MM.1S (cell line): ENCODE measurements at regions not wholly inside any gene's neighbourhood (a gene's known extent, or its start where the extent isn't known, plus 50 kb on each side); places are given as distances from the start of the nearest gene placed in this dataset.
A peak's percentile ranks its signal among the peaks of the same experiment; 100 is the strongest.

Experiments used
- DNase-seq: peaks from one replicate; pipeline ENCODE4 v3.0.0-alpha.2; 2015
- H2AFZ ChIP-seq: fragments of 300-600 bp; sonication (generic); 2 replicates; pipeline ENCODE4 v1.6.0; 2016; ENCODE audit warnings: antibody characterized with exemption, low read length
- H3F3A ChIP-seq: fragments of 300-600 bp; sonication (generic); 2 replicates; pipeline ENCODE4 v1.6.1; 2016; ENCODE audit warnings: mild to moderate bottlenecking, antibody characterized with exemption, low read length, moderate library complexity, mixed read lengths; ENCODE audit not compliant: insufficient read depth
- H3K27ac ChIP-seq: fragments of 300-600 bp; sonication (generic); 2 replicates; pipeline ENCODE4 v1.5.1; 2016; ENCODE audit warnings: mild to moderate bottlenecking, low read length
- H3K27me3 ChIP-seq: fragments of 300-600 bp; sonication (generic); replicated peaks from 2 replicates; pipeline ENCODE4 v1.6.0; 2016; ENCODE audit warnings: low read length; ENCODE audit not compliant: insufficient read depth
- H3K36me3 ChIP-seq: fragments of 300-600 bp; sonication (generic); replicated peaks from 2 replicates; pipeline ENCODE4 v1.6.1; 2016; ENCODE audit warnings: mild to moderate bottlenecking, low read length, mixed read lengths; ENCODE audit not compliant: insufficient read depth
- H3K4me1 ChIP-seq: fragments of 300-600 bp; sonication (generic); 2 replicates; pipeline ENCODE4 v1.6.1; 2016; ENCODE audit warnings: low read length, mixed read lengths
- H3K4me2 ChIP-seq: fragments of 300-600 bp; sonication (generic); 2 replicates; pipeline ENCODE4 v1.6.0; 2016; ENCODE audit warnings: low read depth, low read length
- H3K4me3 ChIP-seq: fragments of 300-600 bp; sonication (generic); 2 replicates; pipeline ENCODE4 v1.5.1; 2016; ENCODE audit warnings: low read length, mixed read lengths
- H3K79me2 ChIP-seq: fragments of 300-600 bp; sonication (generic); 2 replicates; pipeline ENCODE4 v1.6.1; 2016; ENCODE audit warnings: mixed run types, low read length, mixed read lengths
- H3K9ac ChIP-seq: fragments of 300-600 bp; sonication (generic); 2 replicates; pipeline ENCODE4 v1.6.1; 2016; ENCODE audit warnings: low read length, mixed read lengths
- H3K9me2 ChIP-seq: fragments of 300-600 bp; sonication (generic); replicated peaks from 2 replicates; pipeline ENCODE4 v1.6.1; 2016; ENCODE audit warnings: mild to moderate bottlenecking, low read length, mixed read lengths; ENCODE audit not compliant: insufficient read depth
- H3K9me3 ChIP-seq: fragments of 300-600 bp; sonication (generic); replicated peaks from 2 replicates; pipeline ENCODE4 v1.6.1; 2016; ENCODE audit warnings: mild to moderate bottlenecking, low read length, mixed read lengths; ENCODE audit not compliant: insufficient read depth
- H4K20me1 ChIP-seq: fragments of 300-600 bp; sonication (generic); 2 replicates; pipeline ENCODE4 v1.6.1; 2016; ENCODE audit warnings: mild to moderate bottlenecking, low read length, moderate library complexity, mixed read lengths; ENCODE audit not compliant: insufficient read depth
- EZH2 ChIP-seq: fragments of 300-600 bp; sonication (generic); optimal IDR thresholded peaks from 2 replicates; pipeline ENCODE3; 2017; ENCODE audit warnings: low read depth, mild to moderate bottlenecking, antibody characterized with exemption, low read length, mixed read lengths
- EZH2phosphoT487 ChIP-seq: fragments of 300-600 bp; sonication (generic); IDR thresholded peaks from 2 replicates; pipeline ENCODE4 v1.6.1; 2018; ENCODE audit warnings: antibody characterized with exemption, low read length
- TF ChIP-seq, protein P1 (sequence below): fragments of 300-600 bp; sonication (generic); IDR thresholded peaks from 2 replicates; pipeline ENCODE4 v1.5.1; 2016; ENCODE audit warnings: antibody characterized with exemption, low read length, mixed read lengths

DNA sequence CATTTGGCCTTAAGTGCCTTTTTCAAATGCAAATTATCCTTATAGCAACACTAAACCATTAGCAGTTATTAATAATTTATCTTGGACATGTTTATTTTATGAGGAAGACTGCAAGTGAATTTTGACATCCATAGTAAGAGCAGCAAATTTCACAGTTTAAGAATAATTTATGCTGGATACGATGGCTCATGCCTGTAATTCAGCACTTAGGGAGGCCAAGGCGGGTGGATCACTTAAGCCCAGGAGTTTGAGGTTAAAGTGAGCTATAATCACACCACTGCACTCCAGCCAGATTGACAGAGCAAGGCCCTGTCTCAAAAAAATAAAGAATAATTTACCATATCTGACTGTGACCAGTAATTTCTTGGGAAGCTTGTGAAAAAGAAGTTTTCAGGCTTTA, 286.2 kb downstream of the TMX3 start:
- H2AFZ ChIP-seq = no peak overlapping the region
- no peaks in the 10 kb centered on the region for H3K27me3 ChIP-seq
- H3K4me2 ChIP-seq = no peak overlapping the region
- H3K4me3 ChIP-seq = no peak overlapping the region
- no peaks in the 10 kb centered on the region for H3K9me2 ChIP-seq
- H3F3A ChIP-seq = no peaks in the 10 kb centered on the region
- no peaks in the 10 kb centered on the region for H3K79me2 ChIP-seq
- H3K36me3 ChIP-seq = no peaks in the 10 kb centered on the region
- H3K4me1 ChIP-seq = no peaks in the 10 kb centered on the region
- H3K9me3 ChIP-seq = no peaks in the 10 kb centered on the region
- no peak overlapping the region for H3K9ac ChIP-seq
- no peak for TF ChIP-seq EZH2phosphoT487
- TF ChIP-seq, protein P1, sequence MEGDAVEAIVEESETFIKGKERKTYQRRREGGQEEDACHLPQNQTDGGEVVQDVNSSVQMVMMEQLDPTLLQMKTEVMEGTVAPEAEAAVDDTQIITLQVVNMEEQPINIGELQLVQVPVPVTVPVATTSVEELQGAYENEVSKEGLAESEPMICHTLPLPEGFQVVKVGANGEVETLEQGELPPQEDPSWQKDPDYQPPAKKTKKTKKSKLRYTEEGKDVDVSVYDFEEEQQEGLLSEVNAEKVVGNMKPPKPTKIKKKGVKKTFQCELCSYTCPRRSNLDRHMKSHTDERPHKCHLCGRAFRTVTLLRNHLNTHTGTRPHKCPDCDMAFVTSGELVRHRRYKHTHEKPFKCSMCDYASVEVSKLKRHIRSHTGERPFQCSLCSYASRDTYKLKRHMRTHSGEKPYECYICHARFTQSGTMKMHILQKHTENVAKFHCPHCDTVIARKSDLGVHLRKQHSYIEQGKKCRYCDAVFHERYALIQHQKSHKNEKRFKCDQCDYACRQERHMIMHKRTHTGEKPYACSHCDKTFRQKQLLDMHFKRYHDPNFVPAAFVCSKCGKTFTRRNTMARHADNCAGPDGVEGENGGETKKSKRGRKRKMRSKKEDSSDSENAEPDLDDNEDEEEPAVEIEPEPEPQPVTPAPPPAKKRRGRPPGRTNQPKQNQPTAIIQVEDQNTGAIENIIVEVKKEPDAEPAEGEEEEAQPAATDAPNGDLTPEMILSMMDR = no peak
- no peak for TF ChIP-seq EZH2
- no peak overlapping the region for H3K27ac ChIP-seq
- H4K20me1 ChIP-seq = no peaks in the 10 kb centered on the region
- DNase-seq = no peak

DNA sequence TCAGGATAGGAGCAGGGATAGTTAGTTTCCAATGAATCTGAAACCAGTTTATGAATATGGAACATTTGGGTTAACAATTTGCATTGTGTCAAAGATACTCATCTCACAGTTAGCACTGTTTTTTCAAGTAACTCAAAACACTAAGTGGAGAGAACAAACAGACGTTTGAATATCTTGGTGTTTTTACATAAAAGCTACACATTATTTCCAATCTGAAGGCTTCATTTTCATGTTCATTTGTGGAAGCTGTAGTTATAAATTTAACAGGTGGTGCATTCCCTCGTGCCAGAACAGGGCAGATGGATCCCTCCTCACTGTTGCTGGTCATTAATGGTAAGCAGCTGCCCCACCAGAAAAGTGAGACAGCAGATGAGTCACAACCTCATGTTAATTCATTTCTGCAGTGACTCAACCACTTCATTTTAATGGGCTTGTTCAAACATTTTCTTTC, 286.9 kb downstream of the TMX3 start:
- no peak for DNase-seq
- Histone ChIP-seq H2AFZ (no peak overlapping the region), H3K27ac (no peak overlapping the region)

DNA sequence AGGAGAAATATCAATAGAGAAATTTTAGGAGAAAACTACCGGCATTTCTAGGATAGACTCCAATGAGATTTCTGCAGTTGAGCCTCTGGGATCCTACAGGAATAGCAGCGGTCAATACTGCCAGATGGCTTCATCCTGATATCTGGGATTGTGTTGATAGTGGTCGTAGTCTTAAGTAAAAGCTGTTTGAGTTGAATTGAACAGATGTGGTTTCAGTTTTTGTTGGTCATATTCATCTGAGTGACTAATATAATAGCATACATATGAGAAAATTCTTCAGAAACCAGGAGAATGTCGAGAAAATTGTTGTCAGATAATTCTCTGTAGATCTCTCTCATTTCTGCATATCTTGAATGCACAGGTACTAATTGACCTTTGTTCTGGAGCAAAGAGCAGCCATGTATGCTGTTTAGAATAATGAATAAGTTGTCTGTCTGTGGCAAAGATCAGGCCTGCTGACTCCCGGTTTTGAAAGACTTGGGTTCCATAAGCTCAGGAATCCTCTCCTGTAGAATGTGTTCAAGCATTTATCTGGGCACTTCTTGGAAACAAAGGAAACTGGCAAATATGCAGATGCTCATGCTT, 288.1 kb downstream of the TMX3 start:
- H3K4me3 ChIP-seq = no peak overlapping the region
- no peaks in the 10 kb centered on the region for H3K27me3 ChIP-seq
- no peaks in the 10 kb centered on the region for H3K4me1 ChIP-seq
- H2AFZ ChIP-seq = 0 out of 2 replicates have a peak overlapping the region, but pooled peaks have one; percentile 21
- H3K4me2 ChIP-seq = no peak overlapping the region
- H3K9ac ChIP-seq = no peak overlapping the region
- H3F3A ChIP-seq = no peaks in the 10 kb centered on the region
- H3K9me3 ChIP-seq = no peaks in the 10 kb centered on the region
- H3K9me2 ChIP-seq = no peaks in the 10 kb centered on the region
- H3K79me2 ChIP-seq = no peaks in the 10 kb centered on the region
- no peaks in the 10 kb centered on the region for H3K36me3 ChIP-seq
- TF ChIP-seq EZH2 = no peak
- no peak overlapping the region for H3K27ac ChIP-seq
- no peaks in the 10 kb centered on the region for H4K20me1 ChIP-seq
- no peak for DNase-seq

More for the DNA sequence above, 286.9 kb downstream of the TMX3 start:
- Histone ChIP-seq H3K79me2 (no peaks in the 10 kb centered on the region), H3K9ac (no peak overlapping the region), H3F3A (no peaks in the 10 kb centered on the region), H3K4me2 (no peak overlapping the region), H3K4me3 (no peak overlapping the region), H3K27me3 (no peaks in the 10 kb centered on the region), H3K36me3 (no peaks in the 10 kb centered on the region), H3K4me1 (no peaks in the 10 kb centered on the region), H3K9me3 (no peaks in the 10 kb centered on the region), H4K20me1 (no peaks in the 10 kb centered on the region), H3K9me2 (no peaks in the 10 kb centered on the region)
- TF ChIP-seq EZH2 = no peak
- TF ChIP-seq, protein P1 = no peak
- no peak for TF ChIP-seq EZH2phosphoT487

DNA sequence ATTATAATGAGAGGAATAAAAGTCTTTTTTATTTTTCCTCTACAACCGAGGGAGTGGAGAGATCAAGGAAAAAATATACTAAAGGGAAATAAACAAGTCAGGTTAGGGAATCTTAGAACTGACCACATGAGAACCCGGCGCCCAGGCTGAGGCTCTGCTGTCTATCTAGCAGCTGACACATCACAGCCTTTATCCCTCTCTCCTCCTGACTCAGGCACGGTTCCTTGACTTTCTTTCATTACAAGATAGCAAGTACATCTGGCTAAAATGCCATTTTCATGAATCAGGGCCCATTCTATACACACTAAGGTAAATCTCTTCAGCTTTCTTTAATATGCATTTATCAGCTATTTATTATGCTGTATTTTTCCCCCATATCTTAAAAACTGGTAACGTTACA, 296.0 kb downstream of the TMX3 start:
- Histone ChIP-seq H2AFZ (no peak overlapping the region), H4K20me1 (no peaks in the 10 kb centered on the region), H3K9me3 (no peaks in the 10 kb centered on the region), H3K27me3 (no peaks in the 10 kb centered on the region), H3K4me1 (peaks cover 6% of the 10 kb centered on the region), H3F3A (no peaks in the 10 kb centered on the region), H3K4me2 (no peak overlapping the region), H3K4me3 (no peak overlapping the region), H3K36me3 (no peaks in the 10 kb centered on the region), H3K27ac (no peak overlapping the region), H3K79me2 (no peaks in the 10 kb centered on the region), H3K9ac (no peak overlapping the region), H3K9me2 (no peaks in the 10 kb centered on the region)
- TF ChIP-seq, protein P1 = no peak
- TF ChIP-seq EZH2 (no peak), EZH2phosphoT487 (no peak)
- no peak for DNase-seq
